HG03139 (cell line): ENCODE measurements at regions not wholly inside any gene's neighbourhood (a gene's known extent, or its start where the extent isn't known, plus 50 kb on each side); places are given as distances from the start of the nearest gene placed in this dataset.
"Not testable (repeated sequence)": the region's sequence is repeated elsewhere in the genome, so short reads cannot be mapped to it uniquely, and the experiment has no call there.

Source experiments
- ATAC-seq: cut with Tn5 transposase; IDR thresholded peaks from one replicate; pipeline ENCODE4 v1.9.1; 2021; ENCODE audit not compliant: unreplicated experiment

DNA sequence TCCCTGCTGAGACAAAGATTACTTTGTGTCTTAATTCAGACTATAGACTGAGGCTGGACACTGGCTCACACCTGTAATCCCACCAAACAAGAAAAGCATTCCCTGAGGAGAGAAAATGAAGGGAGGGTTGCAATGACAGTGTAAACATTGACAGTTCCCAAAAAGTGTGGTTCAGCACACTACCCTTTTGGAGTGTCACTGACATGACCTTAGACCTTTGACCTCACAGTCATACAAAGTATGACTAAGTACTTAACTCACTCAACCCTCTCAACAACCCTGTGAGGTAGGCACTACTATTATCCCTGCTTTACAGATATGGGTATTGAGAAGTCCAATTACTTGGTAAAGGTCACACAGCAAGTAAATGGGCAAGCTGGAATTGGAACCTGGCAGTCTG, 341.7 kb downstream of the LRRC3B start:
- no peak for ATAC-seq

GRCh38 chr3:26964836-26965235, 342.3 kb downstream of the LRRC3B start:
- no peak for ATAC-seq

GRCh38 chr3:26967501-26967900, 344.9 kb downstream of the LRRC3B start:
- no peak for ATAC-seq

DNA sequence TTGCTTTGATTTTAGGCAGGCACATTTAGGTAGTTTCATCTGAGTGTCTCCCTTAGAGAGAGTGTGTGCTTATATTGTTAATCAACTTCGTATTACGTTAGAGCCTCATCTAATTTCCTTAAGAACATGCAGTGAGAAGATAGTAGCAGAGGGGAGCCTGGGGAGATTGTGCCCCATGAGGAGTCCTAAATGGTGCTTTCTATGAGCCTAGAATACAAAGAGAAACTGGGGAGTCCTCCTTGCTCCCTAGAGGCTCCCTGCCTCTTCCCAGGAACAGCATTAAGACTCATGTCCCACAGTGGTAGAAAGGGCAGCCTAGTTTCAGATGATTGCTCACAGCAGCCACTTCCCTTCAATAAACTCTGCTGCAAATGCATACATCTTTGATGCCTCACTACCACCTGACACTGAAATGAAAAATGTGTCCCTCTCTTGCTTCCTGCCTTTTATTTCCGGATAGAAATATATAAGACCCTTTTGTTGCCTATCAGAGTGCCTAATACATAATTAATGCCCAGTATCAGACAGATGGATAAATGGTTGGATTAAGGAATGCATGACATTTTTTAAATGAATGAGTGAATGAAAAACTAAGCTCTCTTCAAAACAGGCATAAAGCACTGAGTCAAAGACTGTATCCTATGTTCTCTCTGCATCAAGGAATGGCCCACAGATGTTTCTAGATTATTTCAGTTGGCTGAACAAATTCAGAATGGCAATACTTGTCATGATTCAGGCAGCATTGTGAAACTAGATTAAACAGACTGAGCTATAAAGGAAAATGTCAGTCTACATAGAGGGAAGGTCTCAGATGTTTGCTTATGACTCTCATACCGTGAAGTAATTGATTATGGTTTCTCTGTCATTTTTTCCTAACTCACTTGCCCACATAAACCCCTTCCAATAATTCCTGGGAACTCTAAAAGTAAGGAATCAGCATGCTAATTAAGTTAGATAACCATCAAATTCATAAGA, 362.1 kb downstream of the LRRC3B start:
- no peak for ATAC-seq

DNA sequence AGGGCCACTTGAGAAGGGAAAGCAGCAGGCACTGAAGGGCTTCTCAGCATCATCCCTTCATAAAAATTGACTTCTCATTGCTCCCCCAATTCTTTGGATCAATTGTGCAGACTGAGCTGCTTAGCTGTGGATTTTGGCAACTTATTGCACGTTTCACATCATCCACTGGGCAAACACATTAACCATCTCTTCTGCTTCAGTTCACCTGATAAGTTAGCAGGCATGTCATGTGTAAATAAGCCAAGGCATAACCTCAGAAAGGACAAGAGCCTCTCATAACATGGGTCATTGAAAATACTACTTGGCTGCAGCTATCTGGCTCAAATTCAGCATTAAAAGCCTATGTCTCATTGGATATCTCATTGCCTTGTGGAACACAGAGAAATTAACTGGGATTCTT, 366.5 kb downstream of the LRRC3B start:
- ATAC-seq: no peak

GRCh38 chr3:26997226-26997625, 372.0 kb downstream of the NEK10 start:
- ATAC-seq: no peak

DNA sequence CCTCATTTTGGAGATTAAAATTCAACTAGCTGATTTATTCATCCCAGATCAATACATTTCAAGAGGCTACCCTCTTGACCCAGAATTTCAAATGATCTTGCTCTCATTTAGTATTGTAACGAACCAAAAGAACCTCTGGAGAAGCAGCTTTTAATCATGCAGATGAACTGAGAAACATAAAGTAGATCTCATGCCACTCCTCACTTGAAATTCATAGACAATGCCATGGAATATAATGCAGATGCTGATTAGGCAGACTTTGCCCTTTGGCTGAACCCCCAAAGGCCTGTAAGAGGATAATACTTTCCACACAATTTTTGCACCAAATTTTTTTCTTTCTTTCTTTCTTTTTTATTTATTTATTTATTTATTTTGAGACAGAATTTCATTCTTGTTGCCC, 358.3 kb downstream of the NEK10 start:
- ATAC-seq: no peak

- no peak for ATAC-seq
These were observed 347.0 kb downstream of the NEK10 start for GRCh38 chr3:27022096-27022761.

GRCh38 chr3:27024493-27024892, 344.7 kb downstream of the NEK10 start:
- no peak for ATAC-seq

DNA sequence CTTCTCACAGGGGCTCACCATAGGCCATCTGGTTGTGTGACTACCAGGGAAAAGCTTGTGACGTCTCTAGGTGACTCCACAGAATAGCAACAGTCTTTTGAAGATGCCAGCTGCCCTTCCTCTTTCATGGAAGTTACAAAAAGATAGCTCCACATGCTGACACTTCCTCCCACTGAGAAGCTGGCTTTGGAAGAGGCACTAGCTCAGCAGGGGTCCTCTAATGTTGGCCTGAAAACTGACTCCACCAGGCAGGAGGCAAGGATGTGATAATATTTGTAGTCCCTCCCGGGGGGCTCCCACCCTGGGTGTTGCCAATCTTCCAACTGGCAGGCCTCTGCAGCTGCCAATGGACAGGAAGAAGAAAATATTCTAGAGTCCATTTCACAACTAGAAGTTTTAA, 343.5 kb downstream of the NEK10 start:
- ATAC-seq: no peak

- no peak for ATAC-seq
These were observed 337.7 kb downstream of the NEK10 start for GRCh38 chr3:27031476-27031875.

- no peak for ATAC-seq
These were observed 334.9 kb downstream of the NEK10 start for GRCh38 chr3:27034255-27034654.

DNA sequence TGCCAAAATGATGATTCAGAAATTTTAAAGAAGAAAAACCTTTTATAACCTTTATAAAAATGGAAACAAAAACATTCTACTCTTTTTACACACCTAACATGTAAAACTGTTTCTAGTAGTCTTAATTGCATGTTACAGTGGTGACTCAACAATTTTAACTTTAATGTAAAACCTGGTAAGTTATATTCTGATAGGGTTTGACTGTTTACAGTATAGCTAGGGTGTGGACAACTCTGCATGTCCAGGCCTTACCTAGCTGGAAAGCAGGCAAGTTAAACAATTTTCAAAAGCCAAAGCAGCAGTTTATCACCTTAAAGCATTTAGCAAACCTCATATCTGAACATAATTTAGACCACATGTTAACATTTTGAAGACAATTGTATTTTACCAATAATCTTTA, 328.5 kb downstream of the NEK10 start:
- no peak for ATAC-seq

GRCh38 chr3:27042541-27042940, 326.6 kb downstream of the NEK10 start:
- ATAC-seq: not testable (repeated sequence)

DNA sequence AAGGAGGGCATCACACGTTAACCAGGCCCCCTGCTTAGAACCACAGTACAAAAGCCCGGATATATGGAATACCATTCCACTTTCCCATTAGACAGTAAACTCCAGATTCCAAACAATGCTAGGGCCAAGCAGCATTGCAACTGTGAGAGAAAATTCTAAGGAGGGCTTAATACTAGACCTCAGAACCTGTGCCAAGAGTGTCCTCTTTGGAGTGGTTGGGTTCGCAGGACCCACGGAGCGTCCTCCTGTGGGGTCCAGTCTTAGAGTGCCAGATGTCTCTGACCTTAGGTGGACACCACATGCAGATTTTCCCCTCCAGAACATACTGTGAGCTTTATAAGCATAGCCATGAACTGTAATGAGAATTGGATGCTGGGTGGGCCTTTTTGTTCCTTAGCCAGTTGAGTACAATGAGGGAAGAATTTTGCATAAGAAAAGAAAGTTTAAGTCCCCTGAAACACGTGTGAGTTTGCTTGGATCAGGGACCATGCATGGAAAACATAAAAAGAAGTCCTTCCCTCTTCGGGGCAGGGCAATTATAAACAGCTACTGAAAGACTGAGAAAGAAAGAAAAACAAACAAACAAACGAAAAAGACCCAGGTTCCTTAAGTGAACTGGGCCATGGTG, 325.7 kb downstream of the NEK10 start:
- no peak for ATAC-seq

- no peak for ATAC-seq
These were observed 324.2 kb downstream of the NEK10 start for GRCh38 chr3:27044931-27045481.

- no peak for ATAC-seq
These were observed 322.8 kb downstream of the NEK10 start for GRCh38 chr3:27046351-27046750.

DNA sequence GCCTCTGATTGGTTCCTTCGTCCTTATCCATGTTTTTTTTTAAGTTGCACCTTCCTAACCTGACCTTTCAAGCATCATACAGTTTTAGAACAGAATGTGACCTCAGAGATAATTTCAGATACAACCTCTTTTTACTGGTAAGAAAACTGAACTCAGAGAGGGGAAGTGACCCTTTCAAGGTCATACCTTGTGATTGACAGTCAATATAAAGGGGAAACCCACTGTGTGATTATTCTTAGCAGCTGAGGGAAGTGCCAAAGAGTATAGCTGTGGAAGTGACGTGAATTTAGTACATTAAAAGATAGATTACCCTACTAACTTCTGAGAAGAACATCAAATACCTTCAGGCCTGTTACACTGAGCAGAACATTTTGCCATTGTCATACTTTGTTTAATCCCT, 319.4 kb downstream of the NEK10 start:
- ATAC-seq: no peak

GRCh38 chr3:27051527-27051926, 317.7 kb downstream of the NEK10 start:
- not testable (repeated sequence) for ATAC-seq

- no peak for ATAC-seq
These were observed 312.9 kb downstream of the NEK10 start for GRCh38 chr3:27056326-27056725.

GRCh38 chr3:27059489-27059888, 309.7 kb downstream of the NEK10 start:
- ATAC-seq: no peak
